ENCODE measurements at regions not wholly inside any gene's neighbourhood (a gene's known extent, or its start where the extent isn't known, plus 50 kb on each side); places are given as distances from the start of the nearest gene placed in this dataset.

GRCh38 chr4:14671146-14671545 is 331.1 kb upstream of the CPEB2 start:
- no peak for TF ChIP-seq CTCF (IDR thresholded peaks at IDR 0.05)
- TF ChIP-seq POLR2A (IDR thresholded peaks at IDR 0.05) = no peak
